ENCODE measurements at regions not wholly inside any gene's neighbourhood (a gene's known extent, or its start where the extent isn't known, plus 50 kb on each side); places are given as distances from the start of the nearest gene placed in this dataset.
"Not testable (repeated sequence)": the region's sequence is repeated elsewhere in the genome, so short reads cannot be mapped to it uniquely, and the experiment has no call there.

DNA sequence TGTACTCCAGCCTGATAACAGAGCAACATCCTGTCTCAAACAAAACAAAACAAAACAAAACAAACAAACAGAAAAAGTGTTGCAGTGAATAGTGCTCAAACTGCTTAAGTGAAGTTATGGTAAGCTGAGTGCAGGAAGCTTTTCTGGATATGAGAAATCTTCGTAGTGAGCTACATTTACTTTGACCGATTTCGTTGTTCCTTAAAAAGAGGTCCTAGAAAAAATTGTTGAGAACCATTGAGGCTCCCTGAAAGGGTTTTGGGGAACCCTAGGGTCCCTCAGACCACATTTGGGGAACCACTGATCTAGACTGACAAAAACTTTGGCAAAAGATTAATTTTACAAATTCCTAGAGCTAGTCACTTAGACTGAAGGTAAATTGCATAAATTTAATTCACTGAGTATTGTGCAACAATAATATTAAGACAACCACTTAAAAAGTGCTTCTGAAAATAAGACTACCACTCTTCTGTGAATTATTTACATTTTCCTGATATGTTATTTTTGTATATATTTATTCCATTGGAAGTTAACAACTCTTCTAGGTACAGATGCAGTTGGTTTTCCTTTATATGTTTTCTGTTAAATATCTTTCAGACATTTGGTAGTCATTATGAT is 149.6 kb downstream of the FHIP1A start:
- no peak for DNase-seq (ENCODE audit: extremely low read depth, low read depth, low spot score)

DNA sequence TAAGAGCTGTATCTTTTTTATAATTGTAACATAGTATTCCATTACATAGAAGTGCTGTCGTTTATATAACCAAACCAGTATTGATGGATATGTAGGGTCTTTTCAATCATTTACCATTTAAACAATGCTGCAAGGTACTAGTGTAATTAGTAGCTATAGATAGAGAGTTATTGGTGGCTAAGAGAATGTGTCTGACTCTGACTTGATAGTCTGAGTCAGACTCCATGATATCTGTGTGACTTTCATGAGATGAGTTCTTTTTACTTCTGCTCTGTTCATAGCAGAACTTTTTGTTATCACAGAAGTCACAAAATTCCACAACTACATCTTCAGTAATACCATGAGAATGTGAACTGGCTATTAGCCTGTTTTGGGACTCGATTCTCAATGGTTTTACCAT is 150.6 kb downstream of the FHIP1A start:
- no peak for DNase-seq (ENCODE audit: extremely low read depth, low read depth, low spot score)

GRCh38 chr4:151561551-151562256 is 152.7 kb downstream of the FHIP1A start:
- DNase-seq (ENCODE audit: extremely low read depth, low read depth, low spot score), result no peak

DNA sequence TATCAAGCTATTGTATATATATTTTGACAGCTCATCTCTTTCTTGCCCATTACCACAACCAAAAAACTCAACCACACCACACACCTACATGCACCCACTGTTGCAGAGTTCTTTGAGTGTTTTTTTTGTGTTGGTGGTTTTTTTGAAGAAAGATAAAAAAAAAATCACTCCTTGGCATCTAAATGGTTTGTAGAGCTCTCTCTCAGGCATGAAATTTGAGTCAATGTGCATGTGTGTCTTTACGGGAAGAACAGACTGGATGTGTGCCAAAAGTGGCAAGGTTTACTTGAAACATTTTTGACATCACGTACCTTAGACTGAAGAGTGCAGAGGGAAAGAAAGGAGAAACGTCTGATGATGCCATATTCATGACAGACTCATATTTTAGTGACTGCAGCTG is 154.2 kb downstream of the FHIP1A start:
- no peak for DNase-seq (ENCODE audit: extremely low read depth, low read depth, low spot score)

DNA sequence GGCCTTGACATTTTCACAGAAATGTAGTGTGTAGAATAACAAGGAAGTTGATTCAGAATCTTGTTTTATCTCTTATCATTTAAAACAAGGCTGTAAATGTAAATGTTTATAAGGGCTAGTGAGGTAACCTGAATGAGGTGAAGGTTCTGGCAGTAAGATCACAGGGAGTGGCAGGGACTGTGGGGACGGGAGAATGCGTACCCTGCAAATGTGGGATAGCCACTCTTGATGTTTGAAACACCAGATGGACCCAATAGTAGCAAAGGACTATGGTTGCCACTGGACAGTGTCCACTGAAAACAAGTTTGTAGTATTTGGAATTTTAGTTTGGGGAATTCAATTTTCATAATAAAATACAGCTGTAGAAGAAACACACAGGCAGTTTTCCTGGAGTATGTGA is 155.3 kb downstream of the FHIP1A start:
- no peak for DNase-seq (ENCODE audit: extremely low read depth, low read depth, low spot score)

DNA sequence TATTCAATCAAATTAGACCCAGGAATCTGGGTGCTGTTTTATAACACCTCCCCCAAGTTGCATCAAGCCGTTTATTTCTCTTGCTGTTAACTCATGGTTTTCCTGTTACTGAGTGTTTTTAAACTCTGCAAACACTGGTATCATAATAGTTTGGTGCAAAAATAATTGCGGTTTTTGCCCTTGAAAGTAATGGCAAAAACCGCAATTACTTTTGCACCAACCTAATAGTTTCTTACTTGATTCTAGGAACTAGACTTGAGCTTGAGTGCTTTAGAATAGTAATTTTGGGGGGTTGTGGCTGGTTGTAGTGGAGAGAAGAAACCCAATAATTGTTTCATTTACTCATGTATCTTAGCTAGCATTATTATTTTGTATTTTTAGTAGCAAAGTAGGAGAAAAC is 156.6 kb downstream of the FHIP1A start:
- no peak for DNase-seq (ENCODE audit: extremely low read depth, low read depth, low spot score)

DNA sequence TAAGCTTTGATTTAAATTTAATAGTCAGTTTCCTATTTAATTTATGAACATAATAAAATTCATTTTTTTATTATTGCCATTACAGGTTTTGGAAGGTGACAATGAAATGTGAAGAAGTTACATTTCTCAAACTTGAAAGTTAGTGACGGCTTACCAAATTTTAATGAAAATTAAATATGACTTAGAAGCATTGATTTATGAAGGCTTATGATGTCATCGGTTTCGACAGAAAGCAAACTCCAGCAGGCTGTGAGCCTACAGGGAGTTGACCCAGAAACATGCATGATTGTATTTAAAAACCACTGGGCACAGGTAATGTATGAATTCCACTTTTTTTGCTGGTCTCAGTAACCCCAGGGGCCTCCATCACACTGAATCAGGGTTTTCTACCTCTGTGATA is 157.1 kb downstream of the FHIP1A start:
- no peak for DNase-seq (ENCODE audit: extremely low read depth, low read depth, low spot score)

GRCh38 chr4:151567056-151567455 is 158.1 kb downstream of the FHIP1A start:
- no peak for DNase-seq (ENCODE audit: extremely low read depth, low read depth, low spot score)

GRCh38 chr4:151568966-151569365 is 160.0 kb downstream of the FHIP1A start:
- no peak for DNase-seq (ENCODE audit: extremely low read depth, low read depth, low spot score)

- no peak for DNase-seq (ENCODE audit: extremely low read depth, low read depth, low spot score)
Measured at GRCh38 chr4:151569650-151570049, 160.7 kb downstream of the FHIP1A start.

DNA sequence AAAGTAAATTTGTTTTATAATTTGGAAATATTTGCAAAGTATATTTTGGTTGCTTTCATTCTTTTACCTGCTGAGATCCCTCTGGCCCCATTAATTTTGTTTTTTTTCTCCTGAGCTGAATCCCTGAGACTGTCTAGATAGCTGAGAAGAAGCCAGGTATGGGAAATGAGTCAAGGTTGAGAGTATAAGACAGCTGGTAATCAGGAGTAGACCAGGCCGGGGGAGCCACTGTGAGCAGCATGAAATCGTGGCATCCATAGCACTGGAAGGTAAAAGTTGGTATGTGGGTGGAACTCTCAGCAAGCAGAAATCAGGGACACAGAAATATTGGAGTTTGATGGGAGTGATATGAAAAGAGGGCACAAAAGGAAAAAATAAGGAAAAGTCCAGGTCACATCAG is 164.5 kb downstream of the FHIP1A start:
- no peak for DNase-seq (ENCODE audit: extremely low read depth, low read depth, low spot score)

DNA sequence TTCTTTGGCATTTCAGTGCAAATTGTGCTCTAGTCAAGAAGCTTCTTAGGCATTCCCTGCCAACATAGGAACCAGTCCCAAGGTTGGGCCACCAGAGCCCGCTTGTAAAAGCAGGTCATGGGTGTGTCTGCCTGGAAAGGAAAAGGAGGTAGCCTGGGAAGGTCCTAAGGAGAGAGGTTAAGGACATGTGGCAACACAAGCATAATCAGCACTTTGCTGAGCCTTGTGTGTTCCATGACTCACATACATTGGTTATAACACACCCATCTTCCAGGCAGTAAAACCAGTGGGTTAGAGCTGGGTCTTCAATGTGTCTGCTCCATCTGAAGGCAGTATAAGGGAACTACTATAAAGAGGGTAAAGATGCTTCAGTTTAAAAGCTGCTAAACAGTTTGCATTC is 165.0 kb downstream of the FHIP1A start:
- DNase-seq (ENCODE audit: extremely low read depth, low read depth, low spot score), result no peak

DNA sequence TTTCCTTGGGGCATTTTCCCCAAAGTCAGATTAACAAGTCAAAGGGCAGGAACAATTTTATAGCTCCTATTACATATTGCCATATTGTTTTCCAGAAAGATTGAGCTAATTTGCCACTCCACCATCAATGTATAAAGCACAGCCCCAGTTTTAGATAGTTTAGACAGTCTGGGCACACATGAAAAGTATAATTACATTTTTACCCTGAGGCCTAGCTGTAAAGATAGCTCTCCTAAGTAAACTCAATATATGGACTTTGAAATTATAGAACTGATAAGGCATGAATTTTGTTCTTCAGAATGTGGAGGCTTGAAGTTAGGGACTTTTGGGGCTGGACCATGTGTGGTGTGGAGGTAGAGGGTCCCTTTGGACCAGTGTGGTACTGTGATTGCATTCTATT is 166.0 kb downstream of the FHIP1A start:
- DNase-seq (ENCODE audit: extremely low read depth, low read depth, low spot score), result no peak

- DNase-seq (ENCODE audit: extremely low read depth, low read depth, low spot score), result no peak
Measured at GRCh38 chr4:151575646-151576045, 166.7 kb downstream of the FHIP1A start.

- DNase-seq (ENCODE audit: extremely low read depth, low read depth, low spot score), result no peak
Measured at GRCh38 chr4:151576627-151577026, 167.7 kb downstream of the FHIP1A start.

- no peak for DNase-seq (ENCODE audit: extremely low read depth, low read depth, low spot score)
Measured at GRCh38 chr4:151581570-151581969, 172.6 kb downstream of the FHIP1A start.

GRCh38 chr4:151582098-151582497 is 173.1 kb downstream of the FHIP1A start:
- DNase-seq (ENCODE audit: extremely low read depth, low read depth, low spot score), result no peak

GRCh38 chr4:151583157-151583914 is 174.4 kb downstream of the FHIP1A start:
- no peak for DNase-seq (ENCODE audit: extremely low read depth, low read depth, low spot score)

GRCh38 chr4:151584101-151584500 is 175.1 kb downstream of the FHIP1A start:
- no peak for DNase-seq (ENCODE audit: extremely low read depth, low read depth, low spot score)

- DNase-seq (ENCODE audit: extremely low read depth, low read depth, low spot score), result not testable (repeated sequence)
Measured at GRCh38 chr4:151595629-151596028, 165.2 kb downstream of the GATB start.

DNA sequence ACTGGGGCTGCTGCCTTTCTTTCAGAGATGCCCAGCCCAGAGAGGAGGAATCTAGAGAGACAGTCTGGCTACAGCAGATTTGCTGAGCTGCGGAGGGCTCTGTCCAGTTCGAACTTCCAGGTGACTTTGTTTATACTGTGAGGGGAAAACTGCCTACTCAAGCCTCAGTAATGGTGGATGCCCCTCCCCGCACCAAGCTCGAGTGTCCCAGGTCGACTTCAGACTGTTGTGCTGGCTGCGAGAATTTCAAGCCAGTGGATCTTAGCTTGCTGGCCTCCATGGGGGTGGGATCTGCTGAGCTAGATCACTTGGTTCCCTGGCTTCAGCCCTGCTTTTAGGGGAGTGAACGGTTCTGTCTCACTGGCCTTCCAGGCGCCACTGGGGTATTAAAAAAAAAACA is 163.1 kb downstream of the GATB start:
- not testable (repeated sequence) for DNase-seq (ENCODE audit: extremely low read depth, low read depth, low spot score)

DNA sequence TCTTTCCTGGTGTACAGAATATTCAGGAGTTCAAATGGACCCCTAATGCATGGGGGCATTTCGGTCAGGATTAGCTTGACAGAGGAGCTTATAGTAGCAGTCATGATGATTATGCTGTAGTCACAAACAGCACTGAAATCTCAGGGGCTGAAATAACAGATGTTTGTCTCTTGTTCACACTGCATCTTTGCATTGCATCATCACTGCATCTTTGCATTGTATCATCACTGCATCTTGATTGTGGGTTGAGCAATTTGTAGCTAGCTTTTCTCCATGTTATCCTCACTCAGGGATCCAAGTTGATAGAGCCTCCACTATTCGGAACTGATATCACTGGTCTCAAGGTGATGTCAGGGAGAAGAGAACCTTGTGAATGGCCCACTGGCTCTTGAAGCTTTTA is 160.9 kb downstream of the GATB start:
- DNase-seq (ENCODE audit: extremely low read depth, low read depth, low spot score), result no peak
